Type B pancreatic cell (in vitro differentiated cells): ENCODE measurements at regions not wholly inside any gene's neighbourhood (a gene's known extent, or its start where the extent isn't known, plus 50 kb on each side); places are given as distances from the start of the nearest gene placed in this dataset.

Experiments used
- DNase-seq: peaks from one replicate; pipeline ENCODE4 v3.0.0; 2021; ENCODE audit warnings: mixed read lengths; ENCODE audit not compliant: unreplicated experiment; ENCODE audit errors: extremely low spot score
- H3K27ac Mint-ChIP-seq: 2 replicates; pipeline ENCODE4 v1.8.0; 2021; ENCODE audit warnings: mild to moderate bottlenecking, mixed read lengths
- H3K27me3 Mint-ChIP-seq: 2 replicates; pipeline ENCODE4 v1.8.0; 2021; ENCODE audit warnings: mixed read lengths
- H3K36me3 Mint-ChIP-seq: 2 replicates; pipeline ENCODE4 v1.8.0; 2021; ENCODE audit warnings: mixed read lengths
- H3K4me1 Mint-ChIP-seq: one replicate; pipeline ENCODE4 v1.8.0; 2021; ENCODE audit warnings: mixed read lengths; ENCODE audit not compliant: unreplicated experiment
- H3K4me3 Mint-ChIP-seq: 2 replicates; pipeline ENCODE4 v1.8.0; 2021; ENCODE audit warnings: mild to moderate bottlenecking, mixed read lengths
- H3K9me3 Mint-ChIP-seq: 2 replicates; pipeline ENCODE4 v1.8.0; 2021; ENCODE audit warnings: mixed read lengths
- TF ChIP-seq, protein P1 (sequence below): fragments of 200-600 bp; sonication (generic); conservative IDR thresholded peaks from 2 replicates; pipeline ENCODE4 v1.5.0; 2021; ENCODE audit warnings: antibody characterized with exemption, mild to moderate bottlenecking

DNA sequence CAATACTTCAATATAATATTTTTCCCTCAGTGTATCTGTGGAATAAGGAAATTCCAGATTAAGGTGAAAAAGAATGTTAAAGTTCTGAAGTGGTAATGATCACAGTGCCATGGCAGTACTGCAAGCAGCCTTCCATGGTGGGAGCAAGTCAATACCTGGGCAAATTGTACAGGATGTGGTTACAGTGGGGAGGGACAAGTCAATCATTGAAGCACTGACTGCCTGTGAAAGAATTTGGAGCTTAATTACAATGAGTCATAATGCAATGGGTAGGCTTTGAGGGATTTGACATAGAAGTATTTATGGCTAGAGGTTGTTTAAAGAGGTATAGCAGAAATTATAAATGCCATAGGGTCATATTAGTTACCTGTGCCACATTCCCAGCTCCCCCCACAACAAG is 786.5 kb upstream of the ACO1 start:
- TF ChIP-seq, protein P1, sequence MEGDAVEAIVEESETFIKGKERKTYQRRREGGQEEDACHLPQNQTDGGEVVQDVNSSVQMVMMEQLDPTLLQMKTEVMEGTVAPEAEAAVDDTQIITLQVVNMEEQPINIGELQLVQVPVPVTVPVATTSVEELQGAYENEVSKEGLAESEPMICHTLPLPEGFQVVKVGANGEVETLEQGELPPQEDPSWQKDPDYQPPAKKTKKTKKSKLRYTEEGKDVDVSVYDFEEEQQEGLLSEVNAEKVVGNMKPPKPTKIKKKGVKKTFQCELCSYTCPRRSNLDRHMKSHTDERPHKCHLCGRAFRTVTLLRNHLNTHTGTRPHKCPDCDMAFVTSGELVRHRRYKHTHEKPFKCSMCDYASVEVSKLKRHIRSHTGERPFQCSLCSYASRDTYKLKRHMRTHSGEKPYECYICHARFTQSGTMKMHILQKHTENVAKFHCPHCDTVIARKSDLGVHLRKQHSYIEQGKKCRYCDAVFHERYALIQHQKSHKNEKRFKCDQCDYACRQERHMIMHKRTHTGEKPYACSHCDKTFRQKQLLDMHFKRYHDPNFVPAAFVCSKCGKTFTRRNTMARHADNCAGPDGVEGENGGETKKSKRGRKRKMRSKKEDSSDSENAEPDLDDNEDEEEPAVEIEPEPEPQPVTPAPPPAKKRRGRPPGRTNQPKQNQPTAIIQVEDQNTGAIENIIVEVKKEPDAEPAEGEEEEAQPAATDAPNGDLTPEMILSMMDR: no peak
- no peaks in the 10 kb centered on the region for H3K27me3 Mint-ChIP-seq
- no peak overlapping the region for H3K27ac Mint-ChIP-seq
- no peaks in the 10 kb centered on the region for H3K36me3 Mint-ChIP-seq
- H3K9me3 Mint-ChIP-seq: no peaks in the 10 kb centered on the region
- no peaks in the 10 kb centered on the region for H3K4me1 Mint-ChIP-seq
- no peak for DNase-seq
- no peak overlapping the region for H3K4me3 Mint-ChIP-seq

DNA sequence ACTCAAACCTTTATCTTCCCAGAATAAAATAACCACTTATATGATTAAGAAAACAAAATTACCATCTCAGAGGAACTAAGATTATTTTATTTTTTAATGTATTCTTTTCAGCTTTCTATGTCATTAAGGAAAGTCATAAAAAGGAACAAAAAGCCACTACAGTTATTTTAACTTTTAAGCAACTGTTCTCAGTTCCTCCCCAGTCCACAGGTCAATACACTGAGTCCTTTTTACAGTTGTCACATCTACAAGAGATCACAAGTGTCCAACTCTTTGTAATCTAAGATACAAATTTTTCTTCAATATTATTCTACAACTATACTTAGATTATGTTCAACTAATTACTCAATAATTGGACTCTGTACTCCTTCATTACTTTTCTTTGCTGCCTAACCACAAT is 782.8 kb upstream of the ACO1 start:
- Mint-ChIP-seq H3K27ac (no peak overlapping the region), H3K9me3 (no peaks in the 10 kb centered on the region), H3K4me3 (no peak overlapping the region), H3K36me3 (no peaks in the 10 kb centered on the region), H3K4me1 (no peaks in the 10 kb centered on the region), H3K27me3 (no peaks in the 10 kb centered on the region)
- DNase-seq: no peak
- TF ChIP-seq, protein P1: no peak

GRCh38 chr9:31604531-31604930 is 779.9 kb upstream of the ACO1 start:
- no peaks in the 10 kb centered on the region for H3K27me3 Mint-ChIP-seq
- H3K27ac Mint-ChIP-seq: no peak overlapping the region
- TF ChIP-seq, protein P1: no peak
- no peaks in the 10 kb centered on the region for H3K4me1 Mint-ChIP-seq
- H3K4me3 Mint-ChIP-seq: no peak overlapping the region
- no peaks in the 10 kb centered on the region for H3K9me3 Mint-ChIP-seq
- no peak for DNase-seq
- no peaks in the 10 kb centered on the region for H3K36me3 Mint-ChIP-seq

DNA sequence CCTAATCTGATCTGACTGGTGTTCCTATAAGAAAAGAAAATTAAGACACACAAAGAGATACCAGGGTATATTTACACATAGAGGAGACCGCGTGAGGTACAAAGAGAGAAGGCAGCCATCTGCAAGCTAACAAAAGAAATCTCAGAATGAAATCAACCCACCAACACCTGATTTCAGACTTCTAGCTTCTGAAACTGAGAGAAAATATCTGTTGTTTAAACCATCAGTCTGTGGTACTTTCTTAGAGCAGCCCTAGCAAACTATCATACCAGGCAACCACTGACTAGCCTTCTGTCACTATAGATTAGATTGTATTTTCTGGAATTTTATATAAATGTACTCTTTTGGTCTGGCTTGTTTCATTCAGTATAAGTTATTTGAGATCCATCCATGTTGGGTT is 779.3 kb upstream of the ACO1 start:
- Mint-ChIP-seq H3K27me3 (no peaks in the 10 kb centered on the region), H3K36me3 (no peaks in the 10 kb centered on the region), H3K4me1 (no peaks in the 10 kb centered on the region), H3K4me3 (no peak overlapping the region), H3K9me3 (no peaks in the 10 kb centered on the region), H3K27ac (no peak overlapping the region)
- TF ChIP-seq, protein P1: no peak
- no peak for DNase-seq

GRCh38 chr9:31606678-31607077 is 777.8 kb upstream of the ACO1 start:
- Mint-ChIP-seq H3K27ac (no peak overlapping the region), H3K4me1 (no peaks in the 10 kb centered on the region), H3K27me3 (no peaks in the 10 kb centered on the region), H3K9me3 (no peaks in the 10 kb centered on the region), H3K4me3 (no peak overlapping the region), H3K36me3 (no peaks in the 10 kb centered on the region)
- DNase-seq: no peak
- TF ChIP-seq, protein P1: no peak

GRCh38 chr9:31608416-31608815 is 776.0 kb upstream of the ACO1 start:
- Mint-ChIP-seq H3K27ac (no peak overlapping the region), H3K27me3 (no peaks in the 10 kb centered on the region), H3K9me3 (no peaks in the 10 kb centered on the region), H3K4me1 (no peaks in the 10 kb centered on the region), H3K36me3 (no peaks in the 10 kb centered on the region), H3K4me3 (no peak overlapping the region)
- TF ChIP-seq, protein P1: no peak
- DNase-seq: no peak
